CD4-positive, alpha-beta T cell treated with Interleukin-17A for 4 hours (primary cell): ENCODE measurements at regions not wholly inside any gene's neighbourhood (a gene's known extent, or its start where the extent isn't known, plus 50 kb on each side); places are given as distances from the start of the nearest gene placed in this dataset.

Experiments used
- DNase-seq: peaks from one replicate; pipeline ENCODE4 v3.0.0-alpha.2; 2020; ENCODE audit warnings: mixed read lengths

GRCh38 chr1:181341026-181341632 is 142.2 kb upstream of the CACNA1E start:
- DNase-seq, result no peak

GRCh38 chr1:181344091-181344490 is 139.2 kb upstream of the CACNA1E start:
- DNase-seq, result no peak

GRCh38 chr1:181345146-181345545 is 138.2 kb upstream of the CACNA1E start:
- no peak for DNase-seq

- no peak for DNase-seq
Observed at GRCh38 chr1:181347495-181348390, 135.6 kb upstream of the CACNA1E start.

- no peak for DNase-seq
Observed at GRCh38 chr1:181349512-181349911, 133.8 kb upstream of the CACNA1E start.

GRCh38 chr1:181350131-181350530 is 133.2 kb upstream of the CACNA1E start:
- no peak for DNase-seq

- no peak for DNase-seq
Observed at GRCh38 chr1:181351740-181352139, 131.6 kb upstream of the CACNA1E start.

GRCh38 chr1:181352695-181353094 is 130.6 kb upstream of the CACNA1E start:
- DNase-seq, result no peak

GRCh38 chr1:181353526-181353925 is 129.8 kb upstream of the CACNA1E start:
- no peak for DNase-seq

GRCh38 chr1:181354865-181355264 is 128.5 kb upstream of the CACNA1E start:
- DNase-seq, result no peak

GRCh38 chr1:181356505-181357340 is 126.6 kb upstream of the CACNA1E start:
- no peak for DNase-seq

GRCh38 chr1:181359012-181359411 is 124.3 kb upstream of the CACNA1E start:
- no peak for DNase-seq

- DNase-seq, result no peak
Observed at GRCh38 chr1:181364801-181365200, 118.5 kb upstream of the CACNA1E start.

- DNase-seq, result no peak
Observed at GRCh38 chr1:181366910-181367309, 116.4 kb upstream of the CACNA1E start.

GRCh38 chr1:181369416-181369815 is 113.9 kb upstream of the CACNA1E start:
- no peak for DNase-seq

- DNase-seq, result no peak
Observed at GRCh38 chr1:181383695-181384094, 99.6 kb upstream of the CACNA1E start.

GRCh38 chr1:181386340-181386739 is 97.0 kb upstream of the CACNA1E start:
- no peak for DNase-seq

- no peak for DNase-seq
Observed at GRCh38 chr1:181386951-181387350, 96.4 kb upstream of the CACNA1E start.

GRCh38 chr1:181387702-181388101 is 95.6 kb upstream of the CACNA1E start:
- no peak for DNase-seq

GRCh38 chr1:181390410-181391077 is 92.8 kb upstream of the CACNA1E start:
- DNase-seq, result no peak

- DNase-seq, result no peak
Observed at GRCh38 chr1:181391301-181391900, 91.9 kb upstream of the CACNA1E start.

GRCh38 chr1:181392133-181392532 is 91.2 kb upstream of the CACNA1E start:
- no peak for DNase-seq
